Mesendoderm (in vitro differentiated cells): ENCODE measurements at regions not wholly inside any gene's neighbourhood (a gene's known extent, or its start where the extent isn't known, plus 50 kb on each side); places are given as distances from the start of the nearest gene placed in this dataset.
A peak's percentile ranks its signal among the peaks of the same experiment; 100 is the strongest.

Source experiments
- DNase-seq: peaks from one replicate; pipeline ENCODE4 v3.0.0; 2013
- H2AK5ac ChIP-seq: 2 replicates; pipeline ENCODE4 v1.6.1; 2013; ENCODE audit warnings: low read length, inconsistent platforms
- H2BK120ac ChIP-seq: 2 replicates; pipeline ENCODE4 v1.6.1; 2013; ENCODE audit warnings: low read depth, mild to moderate bottlenecking, low read length, moderate library complexity, mixed read lengths
- H2BK15ac ChIP-seq: replicated peaks from 2 replicates; pipeline ENCODE4 v1.6.1; 2013; ENCODE audit warnings: low read depth, mild to moderate bottlenecking, moderate library complexity
- H2BK5ac ChIP-seq: 2 replicates; pipeline ENCODE4 v1.6.1; 2013; ENCODE audit warnings: low read length, inconsistent platforms
- H3K18ac ChIP-seq: 2 replicates; pipeline ENCODE4 v1.6.1; 2013; ENCODE audit warnings: mild to moderate bottlenecking, low read length, mixed read lengths
- H3K23ac ChIP-seq: one replicate; pipeline ENCODE4 v1.6.1; 2013; ENCODE audit warnings: low read length
- H3K27ac ChIP-seq: 2 replicates; pipeline ENCODE4 v1.5.1; 2013; ENCODE audit warnings: low read depth, mild to moderate bottlenecking, inconsistent platforms, low read length, moderate library complexity
- H3K27me3 ChIP-seq: 2 replicates; pipeline ENCODE4 v1.6.1; 2013; ENCODE audit warnings: low read length, control low read depth, mild to moderate bottlenecking, inconsistent platforms; ENCODE audit not compliant: insufficient read depth, poor library complexity
- H3K36me3 ChIP-seq: 2 replicates; pipeline ENCODE4 v1.6.1; 2013; ENCODE audit warnings: low read length, inconsistent platforms; ENCODE audit not compliant: control insufficient read depth, insufficient read depth
- H3K4ac ChIP-seq: one replicate; pipeline ENCODE4 v1.6.1; 2013; ENCODE audit warnings: low read depth, mild to moderate bottlenecking, low read length, moderate library complexity
- H3K4me1 ChIP-seq: 2 replicates; pipeline ENCODE4 v1.6.1; 2013; ENCODE audit warnings: low read depth, low read length, inconsistent platforms; ENCODE audit not compliant: control insufficient read depth
- H3K4me2 ChIP-seq: 2 replicates; pipeline ENCODE4 v1.6.1; 2013; ENCODE audit warnings: low read length
- H3K4me3 ChIP-seq: 2 replicates; pipeline ENCODE4 v1.5.1; 2013; ENCODE audit warnings: mild to moderate bottlenecking, low read length
- H3K56ac ChIP-seq: one replicate; pipeline ENCODE4 v1.6.1; 2013; ENCODE audit warnings: low read length
- H3K79me1 ChIP-seq: 2 replicates; pipeline ENCODE4 v1.6.1; 2013; ENCODE audit warnings: low read length, inconsistent platforms
- H3K79me2 ChIP-seq: 2 replicates; pipeline ENCODE4 v1.6.1; 2013; ENCODE audit warnings: mild to moderate bottlenecking, low read length; ENCODE audit not compliant: control insufficient read depth, insufficient read depth
- H3K9ac ChIP-seq: 2 replicates; pipeline ENCODE4 v1.6.1; 2013; ENCODE audit warnings: low read length, inconsistent platforms
- H4K5ac ChIP-seq: one replicate; pipeline ENCODE4 v1.6.1; 2013; ENCODE audit warnings: low read length
- H4K8ac ChIP-seq: one replicate; pipeline ENCODE4 v1.6.1; 2013; ENCODE audit warnings: low read depth, mild to moderate bottlenecking, control low read depth, low read length, moderate library complexity
- WGBS: extraction: QIAGEN DNeasy Blood & Tissue Kit; methylation state at CpG from one replicate; pipeline ENCODE4 v1.1.7; 2013; ENCODE audit warnings: low lambda C conversion rate, missing lambda C conversion rate; ENCODE audit not compliant: insufficient coverage; ENCODE audit errors: extremely low coverage; 5-methylcytosine and 5-hydroxymethylcytosine counted together

GRCh38 chr16:5581908-5582307 is 484.3 kb upstream of the EEF2KMT start:
- H3K23ac ChIP-seq = peak overlapping the region; percentile 50
- no peaks in the 10 kb centered on the region for H3K27me3 ChIP-seq
- H3K9ac ChIP-seq = no peak overlapping the region
- WGBS = no CpG with 5 or more reads among the region's 7 CpGs
- H3K4me3 ChIP-seq = no peak overlapping the region
- H3K79me1 ChIP-seq = no peaks in the 10 kb centered on the region
- H2AK5ac ChIP-seq = no peak overlapping the region
- no peak overlapping the region for H4K8ac ChIP-seq
- no peak overlapping the region for H3K4ac ChIP-seq
- H3K56ac ChIP-seq = no peak overlapping the region
- H3K27ac ChIP-seq = no peak overlapping the region
- no peak overlapping the region for H3K4me2 ChIP-seq
- H3K4me1 ChIP-seq = no peaks in the 10 kb centered on the region
- H3K79me2 ChIP-seq = no peaks in the 10 kb centered on the region
- H3K36me3 ChIP-seq = no peaks in the 10 kb centered on the region
- DNase-seq = peak; percentile 14
- no peak overlapping the region for H3K18ac ChIP-seq
- H2BK120ac ChIP-seq = no peak overlapping the region
- no peak overlapping the region for H2BK5ac ChIP-seq
- no peak overlapping the region for H2BK15ac ChIP-seq
- H4K5ac ChIP-seq = no peak overlapping the region

GRCh38 chr16:5581428-5581827 is 483.8 kb upstream of the EEF2KMT start:
- Histone ChIP-seq H3K56ac (no peak overlapping the region), H3K27me3 (no peaks in the 10 kb centered on the region), H2BK120ac (no peak overlapping the region), H4K8ac (no peak overlapping the region), H3K4me1 (no peaks in the 10 kb centered on the region), H3K27ac (no peak overlapping the region), H3K4me2 (no peak overlapping the region), H3K4ac (no peak overlapping the region), H3K23ac (no peak overlapping the region), H3K18ac (no peak overlapping the region), H2AK5ac (no peak overlapping the region), H3K79me1 (no peaks in the 10 kb centered on the region), H3K36me3 (no peaks in the 10 kb centered on the region), H2BK15ac (no peak overlapping the region), H3K9ac (no peak overlapping the region), H4K5ac (no peak overlapping the region), H3K79me2 (no peaks in the 10 kb centered on the region), H2BK5ac (no peak overlapping the region), H3K4me3 (no peak overlapping the region)
- WGBS = no CpG with 5 or more reads among the region's 2 CpGs
- DNase-seq = no peak

GRCh38 chr16:5580772-5581171 is 483.2 kb upstream of the EEF2KMT start:
- Histone ChIP-seq H2BK120ac (no peak overlapping the region), H4K5ac (no peak overlapping the region), H3K27ac (no peak overlapping the region)

GRCh38 chr16:5580296-5580695 is 482.7 kb upstream of the EEF2KMT start:
- Histone ChIP-seq H4K8ac (no peak overlapping the region), H3K4me1 (no peaks in the 10 kb centered on the region), H3K27me3 (no peaks in the 10 kb centered on the region), H3K4ac (no peak overlapping the region), H2BK5ac (no peak overlapping the region), H4K5ac (no peak overlapping the region), H3K23ac (no peak overlapping the region), H3K56ac (no peak overlapping the region), H3K79me2 (no peaks in the 10 kb centered on the region), H3K79me1 (no peaks in the 10 kb centered on the region), H3K27ac (no peak overlapping the region), H3K18ac (no peak overlapping the region), H2BK120ac (no peak overlapping the region), H2BK15ac (no peak overlapping the region), H2AK5ac (no peak overlapping the region), H3K36me3 (no peaks in the 10 kb centered on the region), H3K9ac (no peak overlapping the region), H3K4me3 (no peak overlapping the region), H3K4me2 (no peak overlapping the region)
- no CpG with 5 or more reads among the region's 8 CpGs for WGBS
- no peak for DNase-seq

More at GRCh38 chr16:5580772-5581171, 483.2 kb upstream of the EEF2KMT start:
- Histone ChIP-seq H4K8ac (no peak overlapping the region), H3K9ac (no peak overlapping the region), H3K27me3 (no peaks in the 10 kb centered on the region), H2BK15ac (no peak overlapping the region), H3K36me3 (no peaks in the 10 kb centered on the region), H2AK5ac (no peak overlapping the region), H3K4me1 (no peaks in the 10 kb centered on the region), H3K56ac (no peak overlapping the region), H3K4me2 (no peak overlapping the region), H3K4ac (no peak overlapping the region), H3K4me3 (no peak overlapping the region), H3K79me2 (no peaks in the 10 kb centered on the region), H2BK5ac (no peak overlapping the region), H3K79me1 (no peaks in the 10 kb centered on the region), H3K23ac (no peak overlapping the region), H3K18ac (no peak overlapping the region)
- WGBS = no CpG with 5 or more reads among the region's 6 CpGs
- no peak for DNase-seq

GRCh38 chr16:5578980-5579379 is 481.4 kb upstream of the EEF2KMT start:
- no peak overlapping the region for H4K8ac ChIP-seq
- no peak overlapping the region for H2AK5ac ChIP-seq
- H3K4me1 ChIP-seq = no peaks in the 10 kb centered on the region
- H3K4me3 ChIP-seq = no peak overlapping the region
- DNase-seq = no peak
- no peak overlapping the region for H2BK15ac ChIP-seq
- H3K79me1 ChIP-seq = no peaks in the 10 kb centered on the region
- no peak overlapping the region for H3K56ac ChIP-seq
- no peak overlapping the region for H3K9ac ChIP-seq
- no peak overlapping the region for H3K4me2 ChIP-seq
- H4K5ac ChIP-seq = no peak overlapping the region
- no peak overlapping the region for H3K23ac ChIP-seq
- H3K18ac ChIP-seq = no peak overlapping the region
- WGBS = no CpG with 5 or more reads among the region's 7 CpGs
- H3K79me2 ChIP-seq = no peaks in the 10 kb centered on the region
- no peak overlapping the region for H3K4ac ChIP-seq
- H2BK5ac ChIP-seq = no peak overlapping the region
- H3K27me3 ChIP-seq = no peaks in the 10 kb centered on the region
- H3K27ac ChIP-seq = no peak overlapping the region
- no peak overlapping the region for H2BK120ac ChIP-seq
- H3K36me3 ChIP-seq = no peaks in the 10 kb centered on the region

- no peak overlapping the region for H3K56ac ChIP-seq
- no peaks in the 10 kb centered on the region for H3K36me3 ChIP-seq
- no peak overlapping the region for H3K4ac ChIP-seq
- WGBS = no CpG with 5 or more reads among the region's 5 CpGs
- no peak for DNase-seq
- no peak overlapping the region for H2BK5ac ChIP-seq
- no peaks in the 10 kb centered on the region for H3K79me2 ChIP-seq
- H3K9ac ChIP-seq = no peak overlapping the region
- no peaks in the 10 kb centered on the region for H3K27me3 ChIP-seq
- H3K4me3 ChIP-seq = no peak overlapping the region
- H3K27ac ChIP-seq = no peak overlapping the region
- H2BK15ac ChIP-seq = no peak overlapping the region
- no peak overlapping the region for H4K5ac ChIP-seq
- H3K4me1 ChIP-seq = no peaks in the 10 kb centered on the region
- H2BK120ac ChIP-seq = no peak overlapping the region
- H3K18ac ChIP-seq = no peak overlapping the region
- H3K23ac ChIP-seq = no peak overlapping the region
- no peak overlapping the region for H2AK5ac ChIP-seq
- H4K8ac ChIP-seq = no peak overlapping the region
- no peak overlapping the region for H3K4me2 ChIP-seq
- H3K79me1 ChIP-seq = no peaks in the 10 kb centered on the region
Measured at GRCh38 chr16:5577463-5577862, 479.9 kb upstream of the EEF2KMT start.
